Loucy (cell line): ENCODE measurements at regions not wholly inside any gene's neighbourhood (a gene's known extent, or its start where the extent isn't known, plus 50 kb on each side); places are given as distances from the start of the nearest gene placed in this dataset.

Experiments used
- H2AFZ ChIP-seq: fragments of 200-600 bp; sonication (generic); 2 replicates; pipeline ENCODE4 v1.6.0; 2016; ENCODE audit warnings: antibody characterized with exemption, mild to moderate bottlenecking, low read length, moderate library complexity
- H3F3A ChIP-seq: fragments of 200-600 bp; 2 replicates; pipeline ENCODE4 v1.6.0; 2016; ENCODE audit warnings: antibody characterized with exemption, low read depth, mild to moderate bottlenecking
- H3K27me3 ChIP-seq: fragments of 200-600 bp; sonication (generic); 2 replicates; pipeline ENCODE4 v1.6.1; 2014; ENCODE audit warnings: low read length, mild to moderate bottlenecking; ENCODE audit not compliant: insufficient read depth, poor library complexity, severe bottlenecking
- H3K36me3 ChIP-seq: fragments of 200-600 bp; sonication (generic); 2 replicates; pipeline ENCODE4 v1.6.1; 2016; ENCODE audit warnings: low read length; ENCODE audit not compliant: insufficient read depth
- H3K4me1 ChIP-seq: fragments of 200-600 bp; sonication (generic); 2 replicates; pipeline ENCODE4 v1.5.1; 2014; ENCODE audit warnings: low read length, mild to moderate bottlenecking; ENCODE audit not compliant: insufficient read depth, poor library complexity, severe bottlenecking
- H3K4me2 ChIP-seq: fragments of 200-600 bp; sonication (generic); 2 replicates; pipeline ENCODE4 v1.6.0; 2014; ENCODE audit warnings: antibody characterized with exemption, low read length, low read depth, mild to moderate bottlenecking; ENCODE audit not compliant: poor library complexity, severe bottlenecking
- H3K4me3 ChIP-seq: fragments of 200-600 bp; sonication (generic); 2 replicates; pipeline ENCODE4 v1.5.1; 2014; ENCODE audit warnings: low read length, mild to moderate bottlenecking, mixed read lengths; ENCODE audit not compliant: poor library complexity, severe bottlenecking
- H3K79me2 ChIP-seq: fragments of 200-600 bp; sonication (generic); 2 replicates; pipeline ENCODE4 v1.6.1; 2014; ENCODE audit warnings: low read length; ENCODE audit not compliant: insufficient read depth
- H3K9ac ChIP-seq: fragments of 200-600 bp; sonication (generic); 2 replicates; pipeline ENCODE4 v1.6.0; 2014; ENCODE audit warnings: mild to moderate bottlenecking, low read depth, low read length, moderate library complexity; ENCODE audit not compliant: poor library complexity, severe bottlenecking
- H3K9me2 ChIP-seq: fragments of 200-600 bp; sonication (generic); replicated peaks from 2 replicates; pipeline ENCODE4 v1.6.1; 2016; ENCODE audit warnings: low read depth, low read length, mixed read lengths
- H3K9me3 ChIP-seq: fragments of 200-600 bp; sonication (generic); 2 replicates; pipeline ENCODE4 v1.6.1; 2014; ENCODE audit warnings: mild to moderate bottlenecking, antibody characterized with exemption, low read length, low read depth; ENCODE audit not compliant: insufficient read depth
- H4K20me1 ChIP-seq: fragments of 200-600 bp; sonication (generic); 2 replicates; pipeline ENCODE4 v1.6.0; 2014; ENCODE audit warnings: antibody characterized with exemption, low read length, mild to moderate bottlenecking; ENCODE audit not compliant: insufficient read depth, poor library complexity, severe bottlenecking
- CTCF ChIP-seq: fragments of 200-600 bp; sonication (generic); conservative IDR thresholded peaks from 2 replicates; pipeline ENCODE4 v1.5.1; 2014; ENCODE audit warnings: mild to moderate bottlenecking, antibody characterized with exemption, low read length
- EZH2phosphoT487 ChIP-seq: fragments of 200-600 bp; IDR thresholded peaks from 2 replicates; pipeline ENCODE4 v1.6.1; 2018; ENCODE audit warnings: antibody characterized with exemption, mild to moderate bottlenecking, moderate library complexity, borderline replicate concordance

- Histone ChIP-seq H3K9me2 (no peaks in the 10 kb centered on the region), H4K20me1 (no peaks in the 10 kb centered on the region), H3K9me3 (no peaks in the 10 kb centered on the region), H3K36me3 (no peaks in the 10 kb centered on the region), H3K79me2 (no peaks in the 10 kb centered on the region), H3K4me1 (no peaks in the 10 kb centered on the region), H3K27me3 (no peaks in the 10 kb centered on the region), H3K4me3 (no peak overlapping the region), H3K4me2 (no peak overlapping the region), H2AFZ (no peak overlapping the region), H3K9ac (no peak overlapping the region), H3F3A (no peaks in the 10 kb centered on the region)
- no peak for TF ChIP-seq CTCF
- TF ChIP-seq EZH2phosphoT487: no peak
Observed at GRCh38 chr15:97892167-97892938, 68.2 kb upstream of the ARRDC4 start.

- Histone ChIP-seq H3K9me3 (no peaks in the 10 kb centered on the region), H3K9ac (no peak overlapping the region), H3K36me3 (no peaks in the 10 kb centered on the region), H2AFZ (no peak overlapping the region), H3K79me2 (no peaks in the 10 kb centered on the region), H3K4me1 (no peaks in the 10 kb centered on the region), H3K27me3 (no peaks in the 10 kb centered on the region), H3K4me2 (no peak overlapping the region), H4K20me1 (no peaks in the 10 kb centered on the region), H3K9me2 (no peaks in the 10 kb centered on the region), H3K4me3 (no peak overlapping the region), H3F3A (no peaks in the 10 kb centered on the region)
- TF ChIP-seq CTCF (no peak), EZH2phosphoT487 (no peak)
Observed at GRCh38 chr15:97893967-97894366, 66.5 kb upstream of the ARRDC4 start.

- Histone ChIP-seq H3K79me2 (no peaks in the 10 kb centered on the region), H3K4me3 (no peak overlapping the region), H3K36me3 (no peaks in the 10 kb centered on the region), H3K4me2 (no peak overlapping the region), H3F3A (no peaks in the 10 kb centered on the region), H2AFZ (no peak overlapping the region), H3K9me3 (no peaks in the 10 kb centered on the region), H3K4me1 (no peaks in the 10 kb centered on the region), H3K9me2 (no peaks in the 10 kb centered on the region), H4K20me1 (no peaks in the 10 kb centered on the region), H3K27me3 (no peaks in the 10 kb centered on the region), H3K9ac (no peak overlapping the region)
- TF ChIP-seq CTCF: no peak
- no peak for TF ChIP-seq EZH2phosphoT487
Observed at GRCh38 chr15:97899981-97900380, 60.5 kb upstream of the ARRDC4 start.
